ENCODE measurements at regions not wholly inside any gene's neighbourhood (a gene's known extent, or its start where the extent isn't known, plus 50 kb on each side); places are given as distances from the start of the nearest gene placed in this dataset.

GRCh38 chr3:99442599-99442998 is 195.8 kb upstream of the COL8A1 start:
- no peak for DNase-seq (ENCODE audit: low read depth, low spot score)

GRCh38 chr3:99439892-99440291 is 198.5 kb upstream of the COL8A1 start:
- DNase-seq (ENCODE audit: low read depth, low spot score), result no peak

- DNase-seq (ENCODE audit: low read depth, low spot score), result no peak
Observed at GRCh38 chr3:99434190-99434589, 204.2 kb upstream of the COL8A1 start.

GRCh38 chr3:99430348-99431134 is 207.9 kb upstream of the COL8A1 start:
- no peak for DNase-seq (ENCODE audit: low read depth, low spot score)

- DNase-seq (ENCODE audit: low read depth, low spot score), result no peak
Observed at GRCh38 chr3:99429502-99429901, 208.9 kb upstream of the COL8A1 start.

GRCh38 chr3:99425930-99426329 is 212.5 kb upstream of the COL8A1 start:
- no peak for DNase-seq (ENCODE audit: low read depth, low spot score)

GRCh38 chr3:99419116-99419515 is 219.3 kb upstream of the COL8A1 start:
- DNase-seq (ENCODE audit: low read depth, low spot score), result no peak

- no peak for DNase-seq (ENCODE audit: low read depth, low spot score)
Observed at GRCh38 chr3:99418709-99419108, 219.7 kb upstream of the COL8A1 start.

GRCh38 chr3:99418209-99418635 is 220.2 kb upstream of the COL8A1 start:
- peak; percentile 53 for DNase-seq (ENCODE audit: low read depth, low spot score)

GRCh38 chr3:99413504-99413903 is 224.9 kb upstream of the COL8A1 start:
- DNase-seq (ENCODE audit: low read depth, low spot score), result peak; percentile 71

GRCh38 chr3:99410789-99411311 is 227.5 kb upstream of the COL8A1 start:
- DNase-seq (ENCODE audit: low read depth, low spot score), result peak; percentile 57

GRCh38 chr3:99409961-99410360 is 228.4 kb upstream of the COL8A1 start:
- no peak for DNase-seq (ENCODE audit: low read depth, low spot score)

- no peak for DNase-seq (ENCODE audit: low read depth, low spot score)
Observed at GRCh38 chr3:99407257-99407656, 231.1 kb upstream of the COL8A1 start.

- DNase-seq (ENCODE audit: low read depth, low spot score), result no peak
Observed at GRCh38 chr3:99402755-99403154, 235.6 kb upstream of the COL8A1 start.

- DNase-seq (ENCODE audit: low read depth, low spot score), result no peak
Observed at GRCh38 chr3:99400352-99400751, 238.0 kb upstream of the COL8A1 start.

- no peak for DNase-seq (ENCODE audit: low read depth, low spot score)
Observed at GRCh38 chr3:99396651-99397275, 241.6 kb upstream of the COL8A1 start.

- DNase-seq (ENCODE audit: low read depth, low spot score), result no peak
Observed at GRCh38 chr3:99394831-99395778, 243.3 kb upstream of the COL8A1 start.

GRCh38 chr3:99393961-99394360 is 244.4 kb upstream of the COL8A1 start:
- DNase-seq (ENCODE audit: low read depth, low spot score), result no peak

GRCh38 chr3:99388780-99389179 is 249.6 kb upstream of the COL8A1 start:
- DNase-seq (ENCODE audit: low read depth, low spot score), result no peak

GRCh38 chr3:99384596-99384995 is 253.8 kb upstream of the COL8A1 start:
- DNase-seq (ENCODE audit: low read depth, low spot score), result no peak

- no peak for DNase-seq (ENCODE audit: low read depth, low spot score)
Observed at GRCh38 chr3:99376926-99377325, 261.5 kb upstream of the COL8A1 start.

- DNase-seq (ENCODE audit: low read depth, low spot score), result no peak
Observed at GRCh38 chr3:99373846-99374210, 264.6 kb upstream of the COL8A1 start.
